GM18499 (cell line): ENCODE measurements at regions not wholly inside any gene's neighbourhood (a gene's known extent, or its start where the extent isn't known, plus 50 kb on each side); places are given as distances from the start of the nearest gene placed in this dataset.

Source experiments
- ATAC-seq: cut with Tn5 transposase; IDR thresholded peaks from one replicate; pipeline ENCODE4 v1.9.1; 2021; ENCODE audit warnings: moderate number of reproducible peaks; ENCODE audit not compliant: insufficient read depth, unreplicated experiment

GRCh38 chr6:149147938-149148718 lies 169.4 kb upstream of the TAB2 start:
- no peak for ATAC-seq

- no peak for ATAC-seq
Measured at GRCh38 chr6:149149653-149150052, 167.9 kb upstream of the TAB2 start.

DNA sequence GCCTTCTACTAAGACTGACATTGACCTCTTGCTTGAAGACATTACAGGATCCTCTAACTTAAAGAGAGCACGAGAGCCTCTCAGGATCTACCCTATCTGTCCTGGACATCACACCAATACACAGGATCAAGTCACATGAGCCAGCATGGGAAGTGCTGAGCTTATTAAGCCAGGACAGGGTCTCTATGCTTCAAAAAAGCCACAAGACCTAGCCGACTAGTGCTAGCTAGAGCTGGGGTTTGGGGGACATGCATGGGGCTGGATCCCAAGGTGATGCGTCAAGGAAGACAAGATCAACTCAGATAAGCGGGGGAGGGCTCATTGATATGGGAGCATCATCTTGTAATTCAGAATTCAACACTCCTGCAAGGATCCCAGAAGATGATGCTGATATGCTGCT lies 167.2 kb upstream of the TAB2 start:
- ATAC-seq: no peak

GRCh38 chr6:149150801-149151398 lies 166.6 kb upstream of the TAB2 start:
- no peak for ATAC-seq

GRCh38 chr6:149152521-149152920 lies 165.0 kb upstream of the TAB2 start:
- ATAC-seq: no peak

- ATAC-seq: no peak
Measured at GRCh38 chr6:149153100-149153499, 164.4 kb upstream of the TAB2 start.

DNA sequence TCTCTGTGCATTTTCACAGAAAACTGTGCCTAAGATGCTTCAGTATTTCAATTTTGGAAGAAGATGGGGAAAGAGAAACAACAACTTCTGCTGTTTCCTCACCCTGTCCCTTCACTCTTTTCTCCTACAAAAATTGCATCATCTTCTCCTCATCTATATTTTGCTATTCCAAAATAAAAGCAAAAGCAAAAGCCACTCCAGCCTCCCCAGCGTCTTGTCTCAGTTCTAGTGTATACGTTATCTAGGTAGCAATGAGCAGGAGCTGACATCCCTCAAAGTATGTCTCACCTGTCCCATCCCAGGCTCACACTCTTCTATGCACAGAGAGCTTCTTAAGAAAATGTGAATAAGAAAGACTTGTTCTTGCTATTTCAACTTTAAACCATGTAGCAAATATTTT lies 163.8 kb upstream of the TAB2 start:
- no peak for ATAC-seq

DNA sequence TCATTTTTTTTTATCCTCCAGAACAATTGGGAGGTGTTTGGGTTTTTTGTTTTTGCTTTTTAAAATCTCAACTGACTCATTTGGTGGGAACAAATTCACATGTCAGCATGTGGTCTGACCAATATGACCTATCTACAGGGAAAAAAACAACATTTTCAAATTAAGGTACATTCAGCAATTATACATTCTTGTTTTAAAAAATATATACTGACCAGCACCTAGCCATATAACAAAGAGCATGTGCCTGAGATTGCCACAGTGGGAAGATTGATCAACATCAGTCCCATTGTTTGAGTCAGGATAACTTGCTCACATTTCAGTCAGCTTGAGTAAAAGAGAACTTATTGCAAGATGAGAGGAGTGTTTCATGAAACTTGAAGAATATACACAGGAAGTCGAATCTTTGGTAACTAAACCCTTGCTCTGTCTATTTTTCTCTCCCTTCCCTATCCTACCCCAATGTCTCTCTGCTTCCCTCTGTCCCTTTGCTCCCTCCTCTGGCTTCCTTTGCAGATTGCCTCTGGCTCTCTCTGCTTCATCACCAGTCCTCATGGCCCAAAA lies 163.2 kb upstream of the TAB2 start:
- no peak for ATAC-seq

GRCh38 chr6:149157126-149157525 lies 160.4 kb upstream of the TAB2 start:
- ATAC-seq: no peak

DNA sequence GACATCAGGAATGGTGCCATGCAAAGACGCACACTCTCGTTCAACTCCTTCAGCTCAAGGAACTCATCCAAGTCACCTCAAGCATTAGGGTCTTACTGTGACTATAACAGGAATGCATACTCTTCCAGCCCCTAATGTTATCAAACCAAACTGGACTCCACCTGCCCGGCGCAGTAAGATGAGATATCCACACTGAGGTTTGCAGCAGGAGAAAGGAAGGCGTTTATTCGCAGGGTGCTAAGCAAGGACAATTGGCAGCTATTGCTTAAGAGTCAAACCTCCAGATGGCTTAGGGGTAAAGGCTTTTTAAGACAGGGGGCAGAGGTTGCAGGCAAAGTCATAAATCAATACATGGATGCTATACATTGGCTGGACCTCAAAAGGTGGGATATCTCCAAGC lies 159.4 kb upstream of the TAB2 start:
- ATAC-seq: no peak

DNA sequence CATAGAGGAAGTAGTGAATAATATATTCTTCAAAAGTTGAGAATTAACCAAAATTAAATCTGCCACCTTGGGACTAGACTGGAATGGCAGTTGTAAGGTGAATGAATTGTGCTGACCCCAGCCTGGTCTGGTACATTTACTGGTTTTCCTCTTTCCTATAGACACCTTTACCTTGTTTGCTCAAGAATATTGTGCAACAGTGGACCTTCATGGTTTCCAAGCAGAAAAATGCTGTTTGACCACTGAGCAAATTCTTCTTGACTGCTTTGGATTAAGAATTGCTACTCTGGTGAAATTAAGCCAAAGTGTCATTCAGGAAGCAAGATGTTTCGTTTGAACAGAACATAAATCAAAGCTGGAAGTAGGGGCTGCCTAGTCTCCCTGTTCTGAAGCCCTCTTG lies 156.6 kb upstream of the TAB2 start:
- ATAC-seq: no peak

DNA sequence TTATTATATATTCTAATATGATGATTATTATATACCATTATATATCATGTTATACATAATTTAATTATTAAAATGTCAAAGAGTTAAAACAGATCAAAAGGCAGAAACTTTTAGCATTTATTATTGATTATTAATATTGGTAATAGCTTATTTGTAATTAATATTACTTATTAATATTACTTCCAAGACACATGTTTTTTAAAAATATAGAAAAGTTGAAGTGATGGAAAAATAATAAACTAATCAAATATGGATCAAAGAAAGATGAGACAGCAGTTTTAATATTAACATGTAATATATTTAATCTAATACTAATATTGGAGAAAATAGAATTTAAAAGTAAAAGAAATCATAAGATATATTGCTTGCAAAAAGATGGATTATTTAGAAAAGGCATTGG lies 154.6 kb upstream of the TAB2 start:
- no peak for ATAC-seq

- ATAC-seq: no peak
Measured at GRCh38 chr6:149164199-149164750, 153.2 kb upstream of the TAB2 start.

DNA sequence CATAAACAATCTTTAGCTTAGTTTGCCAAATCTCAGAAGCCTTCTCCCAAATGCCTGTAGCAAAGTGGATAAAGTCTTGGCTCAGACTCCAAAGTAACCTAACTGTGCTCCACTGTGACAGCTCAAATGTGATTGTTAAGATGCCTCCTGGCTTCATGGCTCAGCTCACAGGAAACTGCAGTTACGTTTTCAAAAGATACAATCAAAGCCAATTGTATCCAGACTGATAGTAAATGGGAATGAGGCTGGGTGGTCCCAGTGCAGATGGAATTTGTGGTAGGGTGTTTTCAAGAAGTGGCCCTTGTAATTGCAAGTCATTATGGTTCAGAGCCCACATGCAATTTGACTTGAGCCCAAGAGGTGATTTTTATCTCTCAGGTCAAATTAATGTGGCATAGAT lies 151.2 kb upstream of the TAB2 start:
- no peak for ATAC-seq

GRCh38 chr6:149166747-149167146 lies 150.8 kb upstream of the TAB2 start:
- no peak for ATAC-seq

DNA sequence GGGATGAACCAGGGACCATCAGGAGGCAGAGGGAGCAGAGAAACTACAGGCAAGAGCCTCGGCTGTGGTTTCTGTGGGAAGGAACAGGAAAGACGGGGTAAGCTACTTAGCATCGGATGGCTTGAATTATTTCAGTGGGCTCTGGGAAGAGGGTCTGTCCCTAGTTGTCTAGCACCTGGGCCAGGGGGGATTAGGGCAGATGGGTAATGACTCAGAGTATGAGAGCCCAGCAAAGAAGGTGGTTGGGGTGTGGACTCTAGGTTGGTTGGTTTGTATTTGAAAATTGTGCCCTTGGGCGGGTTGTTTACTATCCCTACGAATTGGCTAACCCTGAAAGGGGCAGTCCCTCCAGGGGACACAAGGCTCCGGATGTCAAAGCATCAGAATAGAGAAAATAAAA lies 148.5 kb upstream of the TAB2 start:
- ATAC-seq: no peak

DNA sequence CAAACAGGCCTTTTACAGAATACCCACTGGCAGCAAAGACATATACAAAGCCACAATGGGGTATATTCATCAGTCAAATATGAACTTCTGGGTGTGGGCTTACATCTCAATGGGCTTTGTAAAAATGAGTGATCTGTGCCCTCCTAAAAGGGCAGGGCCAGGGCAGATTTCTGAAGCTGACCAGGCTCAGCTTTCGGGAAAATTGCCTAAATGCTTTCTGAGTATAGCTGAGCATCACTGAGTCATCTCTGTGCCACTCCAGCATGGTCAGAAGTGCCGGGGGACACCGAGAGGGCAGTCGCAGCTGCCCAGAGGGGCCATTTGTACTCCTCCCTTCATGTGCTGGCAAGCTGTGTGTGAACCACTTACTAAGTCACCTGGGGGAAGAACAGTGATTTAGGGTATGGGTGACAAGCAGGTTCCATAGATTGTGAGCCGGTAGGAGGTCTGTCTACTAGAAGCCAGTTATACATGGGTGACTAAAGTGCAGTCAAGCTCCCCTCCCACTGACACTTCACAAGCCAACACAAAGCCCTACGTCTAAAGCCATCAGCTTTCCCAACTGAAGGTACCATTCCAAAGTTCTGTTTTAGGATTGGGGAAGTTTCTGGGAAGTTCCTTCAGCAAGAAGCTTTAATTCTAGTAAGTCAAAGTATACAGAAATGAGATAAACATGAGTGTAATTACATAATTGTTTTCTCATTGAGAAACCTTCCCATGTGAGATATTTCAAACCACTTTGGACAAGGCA lies 147.6 kb upstream of the TAB2 start:
- no peak for ATAC-seq

DNA sequence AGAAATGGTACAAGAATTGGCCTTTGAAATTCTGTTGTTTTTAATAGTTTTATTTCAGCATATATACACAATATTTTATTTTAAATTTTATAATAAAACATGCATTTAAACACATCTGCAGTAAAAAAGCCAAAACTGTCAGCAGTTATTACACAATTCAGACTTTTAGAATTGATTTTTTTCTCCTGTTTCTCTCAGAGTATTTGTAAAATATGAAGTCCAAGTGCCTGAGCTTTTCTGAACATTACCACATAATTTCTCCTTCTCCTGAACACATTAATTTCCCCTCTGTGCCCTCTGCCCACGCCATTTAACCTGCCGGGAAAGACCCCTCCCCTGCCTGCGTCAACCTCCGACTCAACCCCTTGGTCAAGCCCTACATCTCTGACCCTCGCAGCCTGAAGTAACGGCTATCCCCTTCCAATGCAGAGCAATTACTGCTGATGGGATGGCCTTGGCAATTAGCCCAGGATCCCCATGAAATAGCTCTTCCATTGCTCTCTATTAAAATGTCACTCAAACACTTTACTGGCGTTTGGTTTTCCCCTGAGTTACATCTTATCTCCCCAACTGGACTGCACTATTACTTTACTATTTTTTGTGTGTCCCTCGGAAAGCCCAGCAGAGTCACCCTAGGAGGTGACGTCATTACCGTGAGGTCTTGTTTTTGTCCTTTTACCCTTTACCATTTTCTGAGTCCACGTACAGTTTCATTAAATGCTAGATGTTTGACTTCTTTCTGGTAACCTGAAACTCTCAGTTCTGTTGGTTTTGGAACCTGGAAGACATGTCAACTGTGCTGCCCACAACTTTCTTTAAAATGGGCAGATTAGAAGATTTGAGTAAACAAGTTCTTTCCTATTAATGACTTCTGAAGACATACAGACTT lies 146.7 kb upstream of the TAB2 start:
- ATAC-seq: no peak

DNA sequence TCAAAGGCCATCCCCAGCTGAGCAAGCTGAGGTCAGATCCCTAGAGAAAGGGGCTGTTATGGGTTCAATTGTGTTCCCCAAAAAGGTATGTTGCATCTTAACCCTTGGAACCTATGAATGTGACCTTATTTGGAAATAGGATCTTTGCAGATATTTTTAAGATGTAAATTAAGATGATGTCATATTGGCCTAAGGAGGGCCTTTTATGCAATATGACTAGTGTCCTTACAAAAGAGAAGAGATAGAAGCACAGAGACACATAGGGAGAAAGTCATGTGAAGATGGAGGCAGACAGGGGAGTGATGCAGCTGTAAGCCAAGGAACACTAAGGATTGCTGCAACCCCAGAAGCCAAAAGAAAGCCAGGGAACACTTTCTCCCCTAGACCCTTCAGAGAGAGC lies 144.3 kb upstream of the TAB2 start:
- ATAC-seq: no peak

- ATAC-seq: no peak
Measured at GRCh38 chr6:149174962-149175361, 142.6 kb upstream of the TAB2 start.
